SK-N-SH (cell line): ENCODE measurements at regions not wholly inside any gene's neighbourhood (a gene's known extent, or its start where the extent isn't known, plus 50 kb on each side); places are given as distances from the start of the nearest gene placed in this dataset.

Source experiments
- CHD2 ChIP-seq: fragments of 150-350 bp; IDR thresholded peaks from 2 replicates; pipeline ENCODE4 v1.6.1; 2018; ENCODE audit warnings: low read length; ENCODE audit not compliant: partially characterized antibody
- EP300 ChIP-seq, 2 experiments: IDR thresholded peaks; 2 replicates each; pipeline versions ENCODE4 v1.4.0 to v1.6.1; 2012; ENCODE audit warnings: borderline replicate concordance in 1 of 2, low read depth in 1 of 2, low read length in 1 of 2
- FOSL2 ChIP-seq: IDR thresholded peaks from 2 replicates; pipeline ENCODE4 v1.4.0; 2012; ENCODE audit warnings: low read depth, mild to moderate bottlenecking, moderate library complexity, borderline replicate concordance
- GABPA ChIP-seq: IDR thresholded peaks from 2 replicates; pipeline ENCODE4 v1.4.0; 2012; ENCODE audit warnings: low read depth, mild to moderate bottlenecking
- MAX ChIP-seq: IDR thresholded peaks from 2 replicates; pipeline ENCODE4 v1.4.0; 2012; ENCODE audit warnings: low read depth
- NRF1 ChIP-seq: IDR thresholded peaks from 2 replicates; pipeline ENCODE4 v1.6.1; 2012; ENCODE audit warnings: low read depth, mild to moderate bottlenecking, low read length
- SIN3A ChIP-seq: IDR thresholded peaks from 2 replicates; pipeline ENCODE4 v1.6.1; 2012; ENCODE audit warnings: low read depth, mild to moderate bottlenecking, low read length, moderate library complexity, borderline replicate concordance
- YY1 ChIP-seq: IDR thresholded peaks from 2 replicates; pipeline ENCODE4 v1.4.0; 2012; ENCODE audit warnings: low read depth, mild to moderate bottlenecking
- TF ChIP-seq, protein P1 (sequence below): fragments of 200-600 bp; sonication (generic); IDR thresholded peaks from 2 replicates; pipeline ENCODE4 v1.6.1; 2017; ENCODE audit warnings: antibody characterized with exemption, mild to moderate bottlenecking, moderate library complexity

DNA sequence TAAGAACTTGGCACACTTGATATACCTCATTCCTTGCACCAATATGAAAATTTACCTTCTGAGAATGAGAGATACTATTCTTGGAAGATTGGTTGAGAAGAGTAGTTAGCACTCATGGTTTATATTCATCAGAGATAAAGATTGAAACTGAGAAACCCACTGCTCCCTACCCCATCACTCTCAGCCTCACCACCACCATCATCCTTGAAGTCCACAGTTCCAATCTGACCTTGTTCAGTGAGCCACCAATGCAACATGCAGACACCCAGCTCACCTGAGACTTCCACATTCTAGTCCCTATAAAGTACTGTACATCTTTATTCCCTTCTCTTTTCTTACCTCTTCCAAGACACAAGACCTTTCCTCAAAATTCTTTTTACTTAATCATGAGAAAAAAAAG lies 869.0 kb downstream of the TRIB2 start:
- TF ChIP-seq, protein P1, sequence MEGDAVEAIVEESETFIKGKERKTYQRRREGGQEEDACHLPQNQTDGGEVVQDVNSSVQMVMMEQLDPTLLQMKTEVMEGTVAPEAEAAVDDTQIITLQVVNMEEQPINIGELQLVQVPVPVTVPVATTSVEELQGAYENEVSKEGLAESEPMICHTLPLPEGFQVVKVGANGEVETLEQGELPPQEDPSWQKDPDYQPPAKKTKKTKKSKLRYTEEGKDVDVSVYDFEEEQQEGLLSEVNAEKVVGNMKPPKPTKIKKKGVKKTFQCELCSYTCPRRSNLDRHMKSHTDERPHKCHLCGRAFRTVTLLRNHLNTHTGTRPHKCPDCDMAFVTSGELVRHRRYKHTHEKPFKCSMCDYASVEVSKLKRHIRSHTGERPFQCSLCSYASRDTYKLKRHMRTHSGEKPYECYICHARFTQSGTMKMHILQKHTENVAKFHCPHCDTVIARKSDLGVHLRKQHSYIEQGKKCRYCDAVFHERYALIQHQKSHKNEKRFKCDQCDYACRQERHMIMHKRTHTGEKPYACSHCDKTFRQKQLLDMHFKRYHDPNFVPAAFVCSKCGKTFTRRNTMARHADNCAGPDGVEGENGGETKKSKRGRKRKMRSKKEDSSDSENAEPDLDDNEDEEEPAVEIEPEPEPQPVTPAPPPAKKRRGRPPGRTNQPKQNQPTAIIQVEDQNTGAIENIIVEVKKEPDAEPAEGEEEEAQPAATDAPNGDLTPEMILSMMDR, result no peak
- TF ChIP-seq MAX (no peak), FOSL2 (no peak), CHD2 (no peak), GABPA (no peak), EP300 (IDR thresholded peaks at IDR 0.05; ENCODE audit: borderline replicate concordance in 1 of 2, low read depth in 1 of 2, low read length in 1 of 2) (no peak), NRF1 (no peak), SIN3A (no peak), YY1 (no peak)
